ENCODE measurements at regions not wholly inside any gene's neighbourhood (a gene's known extent, or its start where the extent isn't known, plus 50 kb on each side); places are given as distances from the start of the nearest gene placed in this dataset.

DNA sequence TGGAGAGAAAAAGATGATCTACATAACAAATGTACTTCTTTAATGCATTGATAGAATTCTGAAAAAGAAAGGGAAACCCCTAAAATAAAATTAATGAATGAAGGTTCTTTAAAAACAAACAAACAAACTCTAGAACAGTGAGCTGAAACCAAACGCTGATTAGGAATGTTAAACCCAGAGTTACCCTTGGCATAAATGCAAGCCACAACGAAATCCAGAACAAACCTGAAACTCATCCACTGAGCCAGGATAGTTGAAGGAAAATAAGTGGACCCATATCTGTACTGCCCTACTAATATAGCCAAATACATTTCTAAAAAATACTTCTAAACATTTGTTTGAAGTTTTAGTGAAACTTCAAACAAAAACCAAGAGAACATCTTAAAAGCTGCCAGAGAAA is 505.3 kb downstream of the TTLL7 start:
- TF ChIP-seq, protein P1, sequence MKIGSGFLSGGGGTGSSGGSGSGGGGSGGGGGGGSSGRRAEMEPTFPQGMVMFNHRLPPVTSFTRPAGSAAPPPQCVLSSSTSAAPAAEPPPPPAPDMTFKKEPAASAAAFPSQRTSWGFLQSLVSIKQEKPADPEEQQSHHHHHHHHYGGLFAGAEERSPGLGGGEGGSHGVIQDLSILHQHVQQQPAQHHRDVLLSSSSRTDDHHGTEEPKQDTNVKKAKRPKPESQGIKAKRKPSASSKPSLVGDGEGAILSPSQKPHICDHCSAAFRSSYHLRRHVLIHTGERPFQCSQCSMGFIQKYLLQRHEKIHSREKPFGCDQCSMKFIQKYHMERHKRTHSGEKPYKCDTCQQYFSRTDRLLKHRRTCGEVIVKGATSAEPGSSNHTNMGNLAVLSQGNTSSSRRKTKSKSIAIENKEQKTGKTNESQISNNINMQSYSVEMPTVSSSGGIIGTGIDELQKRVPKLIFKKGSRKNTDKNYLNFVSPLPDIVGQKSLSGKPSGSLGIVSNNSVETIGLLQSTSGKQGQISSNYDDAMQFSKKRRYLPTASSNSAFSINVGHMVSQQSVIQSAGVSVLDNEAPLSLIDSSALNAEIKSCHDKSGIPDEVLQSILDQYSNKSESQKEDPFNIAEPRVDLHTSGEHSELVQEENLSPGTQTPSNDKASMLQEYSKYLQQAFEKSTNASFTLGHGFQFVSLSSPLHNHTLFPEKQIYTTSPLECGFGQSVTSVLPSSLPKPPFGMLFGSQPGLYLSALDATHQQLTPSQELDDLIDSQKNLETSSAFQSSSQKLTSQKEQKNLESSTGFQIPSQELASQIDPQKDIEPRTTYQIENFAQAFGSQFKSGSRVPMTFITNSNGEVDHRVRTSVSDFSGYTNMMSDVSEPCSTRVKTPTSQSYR (CRISPR knock-in tag; IDR thresholded peaks at IDR 0.05) = no peak
- TF ChIP-seq, protein P2, sequence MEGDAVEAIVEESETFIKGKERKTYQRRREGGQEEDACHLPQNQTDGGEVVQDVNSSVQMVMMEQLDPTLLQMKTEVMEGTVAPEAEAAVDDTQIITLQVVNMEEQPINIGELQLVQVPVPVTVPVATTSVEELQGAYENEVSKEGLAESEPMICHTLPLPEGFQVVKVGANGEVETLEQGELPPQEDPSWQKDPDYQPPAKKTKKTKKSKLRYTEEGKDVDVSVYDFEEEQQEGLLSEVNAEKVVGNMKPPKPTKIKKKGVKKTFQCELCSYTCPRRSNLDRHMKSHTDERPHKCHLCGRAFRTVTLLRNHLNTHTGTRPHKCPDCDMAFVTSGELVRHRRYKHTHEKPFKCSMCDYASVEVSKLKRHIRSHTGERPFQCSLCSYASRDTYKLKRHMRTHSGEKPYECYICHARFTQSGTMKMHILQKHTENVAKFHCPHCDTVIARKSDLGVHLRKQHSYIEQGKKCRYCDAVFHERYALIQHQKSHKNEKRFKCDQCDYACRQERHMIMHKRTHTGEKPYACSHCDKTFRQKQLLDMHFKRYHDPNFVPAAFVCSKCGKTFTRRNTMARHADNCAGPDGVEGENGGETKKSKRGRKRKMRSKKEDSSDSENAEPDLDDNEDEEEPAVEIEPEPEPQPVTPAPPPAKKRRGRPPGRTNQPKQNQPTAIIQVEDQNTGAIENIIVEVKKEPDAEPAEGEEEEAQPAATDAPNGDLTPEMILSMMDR (IDR thresholded peaks at IDR 0.05) = no peak
- TF ChIP-seq, protein P3, sequence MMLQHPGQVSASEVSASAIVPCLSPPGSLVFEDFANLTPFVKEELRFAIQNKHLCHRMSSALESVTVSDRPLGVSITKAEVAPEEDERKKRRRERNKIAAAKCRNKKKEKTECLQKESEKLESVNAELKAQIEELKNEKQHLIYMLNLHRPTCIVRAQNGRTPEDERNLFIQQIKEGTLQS (CRISPR knock-in tag; conservative IDR thresholded peaks at IDR 0.05) = no peak
- TF ChIP-seq, protein P4, sequence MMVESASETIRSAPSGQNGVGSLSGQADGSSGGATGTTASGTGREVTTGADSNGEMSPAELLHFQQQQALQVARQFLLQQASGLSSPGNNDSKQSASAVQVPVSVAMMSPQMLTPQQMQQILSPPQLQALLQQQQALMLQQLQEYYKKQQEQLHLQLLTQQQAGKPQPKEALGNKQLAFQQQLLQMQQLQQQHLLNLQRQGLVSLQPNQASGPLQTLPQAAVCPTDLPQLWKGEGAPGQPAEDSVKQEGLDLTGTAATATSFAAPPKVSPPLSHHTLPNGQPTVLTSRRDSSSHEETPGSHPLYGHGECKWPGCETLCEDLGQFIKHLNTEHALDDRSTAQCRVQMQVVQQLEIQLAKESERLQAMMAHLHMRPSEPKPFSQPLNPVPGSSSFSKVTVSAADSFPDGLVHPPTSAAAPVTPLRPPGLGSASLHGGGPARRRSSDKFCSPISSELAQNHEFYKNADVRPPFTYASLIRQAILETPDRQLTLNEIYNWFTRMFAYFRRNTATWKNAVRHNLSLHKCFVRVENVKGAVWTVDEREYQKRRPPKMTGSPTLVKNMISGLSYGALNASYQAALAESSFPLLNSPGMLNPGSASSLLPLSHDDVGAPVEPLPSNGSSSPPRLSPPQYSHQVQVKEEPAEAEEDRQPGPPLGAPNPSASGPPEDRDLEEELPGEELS (CRISPR knock-in tag; IDR thresholded peaks at IDR 0.05) = no peak
- TF ChIP-seq HMGA2 (CRISPR knock-in tag; IDR thresholded peaks at IDR 0.05) (no peak), MYBL2 (CRISPR knock-in tag; IDR thresholded peaks at IDR 0.05) (no peak), TEAD4 (CRISPR knock-in tag; IDR thresholded peaks at IDR 0.05) (no peak), TEAD1 (CRISPR knock-in tag; IDR thresholded peaks at IDR 0.05) (no peak)
- TF ChIP-seq, protein P5, sequence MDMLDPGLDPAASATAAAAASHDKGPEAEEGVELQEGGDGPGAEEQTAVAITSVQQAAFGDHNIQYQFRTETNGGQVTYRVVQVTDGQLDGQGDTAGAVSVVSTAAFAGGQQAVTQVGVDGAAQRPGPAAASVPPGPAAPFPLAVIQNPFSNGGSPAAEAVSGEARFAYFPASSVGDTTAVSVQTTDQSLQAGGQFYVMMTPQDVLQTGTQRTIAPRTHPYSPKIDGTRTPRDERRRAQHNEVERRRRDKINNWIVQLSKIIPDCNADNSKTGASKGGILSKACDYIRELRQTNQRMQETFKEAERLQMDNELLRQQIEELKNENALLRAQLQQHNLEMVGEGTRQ (CRISPR knock-in tag; IDR thresholded peaks at IDR 0.05) = no peak
